K562 (cell line): ENCODE measurements at regions not wholly inside any gene's neighbourhood (a gene's known extent, or its start where the extent isn't known, plus 50 kb on each side); places are given as distances from the start of the nearest gene placed in this dataset.
"Not testable (repeated sequence)": the region's sequence is repeated elsewhere in the genome, so short reads cannot be mapped to it uniquely, and the experiment has no call there.

Experiments
- ATAC-seq: fragments of 200-7000 bp; cut with Tn5 transposase; 3 replicates; pipeline ENCODE4 v1.9.1; 2020; ENCODE audit warnings: moderate library complexity
- BruUV-seq: library from RNA; stranded (reverse); fragments of 400-500 nt; replicated peaks from 2 replicates; lab custom pipeline; 2021; lab: Mats Ljungman, UMichigan
- CTCF ChIA-PET: fragments of 300-600 bp; formaldehyde crosslinking; extraction: SDS; loops from one replicate; lab custom pipeline; 2021; ENCODE audit warnings: low intra/inter-chr PET ratio; lab: Yijun Ruan, JAX
- POLR2A ChIA-PET: fragments of 300-600, 350-650 bp; sonication (Branson Sonifier 250); formaldehyde crosslinking; extraction: SDS; loops from one replicate; lab custom pipeline; 2021; ENCODE audit warnings: antibody characterized with exemption, inconsistent platforms; lab: Yijun Ruan, JAX
- DNase-seq, 4 experiments: peaks; one replicate each; pipeline versions ENCODE4 v3.0.0 to v3.0.0-alpha.2; 2011 to 2018; ENCODE audit warnings: low spot score in 3 of 4, mixed read lengths in 3 of 4; ENCODE audit errors: extremely low read depth in 1 of 4
- FAIRE-seq: peaks from 2 replicates; lab custom pipeline; 2011; peaks lifted over from hg19 to GRCh38; lab: Jason Lieb, UNC
- H2AFZ ChIP-seq: 2 replicates; pipeline ENCODE4 v1.6.0; 2011; ENCODE audit warnings: low read depth, low read length, control low read depth, inconsistent platforms
- H3K27ac ChIP-seq: fragments of 200-600 bp; 3 replicates; pipeline ENCODE4 v1.8.0; 2011; ENCODE audit warnings: low read depth, mild to moderate bottlenecking, control low read depth, inconsistent platforms, low read length, moderate library complexity, mixed read lengths; ENCODE audit errors: extremely low read depth
- H3K27me3 ChIP-seq, 2 experiments: fragments of 300-600 bp in 1 of 2; 2 replicates in 1 of 2; 3 replicates in 1 of 2; pipeline versions ENCODE4 v1.6.0 to v1.8.0; 2011; ENCODE audit warnings: inconsistent platforms in 2 of 2, low read length in 2 of 2, mild to moderate bottlenecking in 1 of 2, mixed read lengths in 1 of 2, moderate library complexity in 1 of 2; ENCODE audit not compliant: control insufficient read depth in 2 of 2, insufficient read depth in 2 of 2
- H3K36me3 ChIP-seq: fragments of 300-600 bp; 3 replicates; pipeline ENCODE4 v1.8.0; 2011; ENCODE audit warnings: mild to moderate bottlenecking, low read length, inconsistent platforms; ENCODE audit not compliant: control insufficient read depth, insufficient read depth
- H3K4me1 ChIP-seq, 2 experiments: fragments of 200-600 bp in 1 of 2; replicated peaks in 1 of 2; 2 replicates in 1 of 2; 3 replicates in 1 of 2; pipeline versions ENCODE4 v1.5.1 to v1.8.0; 2011; ENCODE audit warnings: inconsistent platforms in 2 of 2, low read length in 2 of 2, mild to moderate bottlenecking in 1 of 2, mixed read lengths in 1 of 2, moderate library complexity in 1 of 2; ENCODE audit not compliant: control insufficient read depth in 2 of 2, insufficient read depth in 2 of 2
- H3K4me2 ChIP-seq: 2 replicates; pipeline ENCODE4 v1.6.1; 2011; ENCODE audit warnings: low read length, control low read depth, inconsistent platforms, mixed read lengths; ENCODE audit not compliant: insufficient read depth
- H3K4me3 ChIP-seq: fragments of 200-600 bp; sonication (generic), shearing (Covaris generic); 2 replicates; pipeline ENCODE4 v1.5.1; 2016; ENCODE audit warnings: control low read depth, inconsistent platforms
- H3K79me2 ChIP-seq: fragments of 200-600 bp; 3 replicates; pipeline ENCODE4 v1.8.0; 2011; ENCODE audit warnings: low read length, inconsistent platforms; ENCODE audit not compliant: control insufficient read depth, insufficient read depth
- H3K9ac ChIP-seq, 2 experiments: 2 replicates each; pipeline versions ENCODE4 v1.6.0 to v1.6.1; 2011; ENCODE audit warnings: low read depth in 2 of 2, low read length in 2 of 2, control low read depth in 1 of 2, inconsistent platforms in 1 of 2, mild to moderate bottlenecking in 1 of 2, mixed read lengths in 1 of 2; ENCODE audit not compliant: insufficient read depth in 1 of 2
- H3K9me1 ChIP-seq: one replicate; pipeline ENCODE4 v1.6.0; 2011; ENCODE audit warnings: inconsistent platforms, mild to moderate bottlenecking, low read length, moderate library complexity; ENCODE audit not compliant: control insufficient read depth, insufficient read depth
- H3K9me3 ChIP-seq: replicated peaks from 2 replicates; pipeline ENCODE4 v1.5.1; 2011; ENCODE audit warnings: low read depth, low read length, inconsistent platforms; ENCODE audit not compliant: control insufficient read depth, insufficient read depth
- H4K20me1 ChIP-seq: replicated peaks from 2 replicates; pipeline ENCODE4 v1.6.1; 2011; ENCODE audit warnings: low read length, inconsistent platforms, mixed read lengths; ENCODE audit not compliant: control insufficient read depth, insufficient read depth
- WGBS: fragments of 100-300 bp; shearing (Covaris generic); methylation state at CpG from one replicate; pipeline ENCODE4 v1.1.6; 2016; ENCODE audit warnings: low coverage, mixed read lengths; ENCODE audit not compliant: insufficient coverage; ENCODE audit errors: missing lambda C conversion rate; 5-methylcytosine and 5-hydroxymethylcytosine counted together
- in situ Hi-C: fragments of 300-500 bp; cut with MboI; formaldehyde crosslinking; loops from 4 replicates; pipeline ENCODE4 v1.15.0; 2018; ENCODE audit warnings: inconsistent platforms, mixed read lengths
- intact Hi-C: fragments of 100-400 bp; cut with micrococcal nuclease; formaldehyde crosslinking; loops from 2 replicates; pipeline ENCODE4 v1.14.2; 2022

GRCh38 chr17:21775566-21775965 is 83.2 kb downstream of the KCNJ18 start:
- H3K9me3 ChIP-seq, POLR2A ChIA-PET, H3K79me2 ChIP-seq, H3K4me3 ChIP-seq, H3K9ac ChIP-seq, DNase-seq, H3K36me3 ChIP-seq, CTCF ChIA-PET, H3K27me3 ChIP-seq, FAIRE-seq, H3K4me1 ChIP-seq, H4K20me1 ChIP-seq, H3K9me1 ChIP-seq, H3K4me2 ChIP-seq, H2AFZ ChIP-seq, H3K27ac ChIP-seq, in situ Hi-C loops, BruUV-seq, ATAC-seq, intact Hi-C loops: not testable (repeated sequence)
- WGBS = no CpG with 5 or more reads among the region's 8 CpGs

DNA sequence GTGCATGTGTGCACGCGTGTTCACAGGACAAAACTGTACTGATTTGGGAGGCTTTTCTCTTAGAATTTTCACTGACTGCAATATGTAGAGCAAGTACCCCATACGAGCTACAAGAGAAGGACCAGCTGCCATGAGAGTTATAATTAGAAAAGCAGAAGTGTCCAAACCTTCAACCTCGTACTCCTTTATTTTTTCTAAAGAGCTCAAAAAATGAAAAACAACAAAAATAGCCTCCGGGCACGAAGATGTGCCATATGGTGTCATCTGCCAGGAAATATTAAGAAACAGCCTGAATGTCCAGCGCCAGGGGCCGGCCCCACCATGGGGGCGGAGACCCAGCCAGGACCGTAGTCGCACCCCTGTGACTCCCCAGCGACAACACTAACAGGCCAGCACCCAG is 84.6 kb downstream of the KCNJ18 start:
- H3K4me2 ChIP-seq, intact Hi-C loops, H3K4me1 ChIP-seq, in situ Hi-C loops, H2AFZ ChIP-seq, ATAC-seq, H3K27ac ChIP-seq, BruUV-seq, CTCF ChIA-PET, H3K9me1 ChIP-seq, H3K9ac ChIP-seq, FAIRE-seq, DNase-seq, H3K4me3 ChIP-seq, H3K79me2 ChIP-seq, H4K20me1 ChIP-seq, H3K36me3 ChIP-seq, H3K27me3 ChIP-seq, POLR2A ChIA-PET, H3K9me3 ChIP-seq: not testable (repeated sequence)
- 0% methylated on average over 1 of the region's 12 CpGs for WGBS

DNA sequence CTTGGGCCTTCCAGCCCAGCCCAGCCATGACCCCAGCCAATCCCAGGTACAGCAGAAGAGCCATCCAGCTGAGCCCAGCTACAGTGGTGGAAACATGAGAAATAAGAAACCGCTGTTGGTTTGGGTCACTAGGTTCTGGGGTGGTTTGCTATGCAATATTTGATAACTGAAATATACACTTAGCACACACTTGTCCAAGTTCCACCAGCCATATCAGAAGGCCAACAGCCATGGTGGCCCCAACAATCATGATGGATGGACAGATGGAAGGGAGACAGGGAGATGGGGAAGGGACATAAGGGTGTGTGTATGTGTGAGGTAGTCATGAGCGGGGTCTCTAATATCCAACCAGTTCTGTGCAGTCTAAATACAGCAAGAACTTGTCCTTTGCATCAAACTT is 86.5 kb downstream of the KCNJ18 start:
- in situ Hi-C loops, H3K27ac ChIP-seq, ATAC-seq, H3K4me3 ChIP-seq, H3K36me3 ChIP-seq, H4K20me1 ChIP-seq, H3K9me1 ChIP-seq, H3K79me2 ChIP-seq, H3K4me1 ChIP-seq, intact Hi-C loops, H3K27me3 ChIP-seq, H3K4me2 ChIP-seq, H3K9ac ChIP-seq, CTCF ChIA-PET, H2AFZ ChIP-seq, BruUV-seq, FAIRE-seq, H3K9me3 ChIP-seq, DNase-seq, POLR2A ChIA-PET: not testable (repeated sequence)
- WGBS = 0% methylated on average over 2 of the region's 2 CpGs

DNA sequence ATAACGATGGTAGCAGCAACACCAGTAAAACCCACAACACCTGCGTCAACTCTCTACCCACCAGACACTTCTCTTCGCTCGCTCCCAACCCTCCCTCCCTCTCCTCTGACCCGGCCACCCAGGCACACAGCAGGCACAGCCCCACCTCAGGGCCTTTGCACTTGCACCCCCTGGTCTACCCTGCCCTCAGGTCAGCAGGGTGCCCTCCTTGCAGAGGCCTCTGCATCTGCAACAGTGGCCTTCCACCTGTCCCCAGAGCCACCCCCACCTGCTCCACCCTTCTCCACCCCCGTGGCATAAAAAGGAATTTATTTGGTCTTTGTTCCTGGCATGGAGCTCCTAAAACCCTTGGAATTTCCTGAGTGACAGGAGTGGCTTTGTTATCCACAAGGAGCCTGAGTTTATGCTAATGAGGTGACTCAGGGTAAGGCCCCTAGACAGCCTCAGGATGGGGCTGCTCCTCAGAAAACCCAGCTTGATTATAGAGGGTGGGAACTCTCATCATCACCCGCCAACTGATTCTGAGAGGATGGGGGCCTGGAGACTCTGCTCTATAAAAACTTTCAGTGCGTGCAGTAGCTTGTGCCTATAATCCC is 88.1 kb downstream of the KCNJ18 start:
- FAIRE-seq, CTCF ChIA-PET: not testable (repeated sequence)

More for the DNA sequence above, 88.1 kb downstream of the KCNJ18 start:
- H3K27ac ChIP-seq, H2AFZ ChIP-seq, H3K27me3 ChIP-seq, H3K9me3 ChIP-seq, ATAC-seq, H3K4me1 ChIP-seq, H3K4me2 ChIP-seq, H3K9me1 ChIP-seq, H3K79me2 ChIP-seq, H4K20me1 ChIP-seq, DNase-seq, H3K36me3 ChIP-seq, BruUV-seq, intact Hi-C loops, H3K4me3 ChIP-seq, H3K9ac ChIP-seq: not testable (repeated sequence)
- POLR2A ChIA-PET = interaction anchor here (1.1 kb wide), 1 partner anchor 25 kb away, joined by 3 read pairs; no protein-coding TSS in a partner anchor
- 40% methylated on average over 2 of the region's 8 CpGs for WGBS
- in situ Hi-C loops = loop anchor here (5.0 kb wide), 1 partner anchor 473 kb away; no protein-coding TSS in a partner anchor
